OCI-M2 (cell line): ENCODE measurements at regions not wholly inside any gene's neighbourhood (a gene's known extent, or its start where the extent isn't known, plus 50 kb on each side); places are given as distances from the start of the nearest gene placed in this dataset.

ENCODE experiments used
- DNase-seq: peaks from one replicate; lab custom pipeline; 2025; ENCODE audit not compliant: unreplicated experiment; lab: John Stamatoyannopoulos, UW

DNA sequence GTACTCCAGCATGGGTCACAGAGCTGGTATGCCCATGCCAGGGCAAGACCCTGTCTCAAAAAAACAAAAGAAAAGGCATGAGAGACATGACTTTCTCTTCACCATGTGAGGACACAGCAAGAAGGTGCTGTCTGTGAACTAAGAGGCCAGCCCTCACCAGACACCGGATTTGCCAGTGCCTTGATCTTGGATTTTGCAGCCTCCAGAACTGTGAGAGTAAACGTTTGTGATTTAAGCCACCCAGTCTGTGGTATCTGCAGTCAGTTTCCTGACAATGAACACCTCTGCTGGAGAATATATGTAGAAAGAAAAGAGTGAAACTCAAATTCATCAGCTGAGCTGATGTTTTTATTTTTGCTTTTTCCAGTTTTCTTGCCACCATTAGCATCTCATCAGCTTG, 166.3 kb upstream of the RAB4A start:
- DNase-seq = no peak

DNA sequence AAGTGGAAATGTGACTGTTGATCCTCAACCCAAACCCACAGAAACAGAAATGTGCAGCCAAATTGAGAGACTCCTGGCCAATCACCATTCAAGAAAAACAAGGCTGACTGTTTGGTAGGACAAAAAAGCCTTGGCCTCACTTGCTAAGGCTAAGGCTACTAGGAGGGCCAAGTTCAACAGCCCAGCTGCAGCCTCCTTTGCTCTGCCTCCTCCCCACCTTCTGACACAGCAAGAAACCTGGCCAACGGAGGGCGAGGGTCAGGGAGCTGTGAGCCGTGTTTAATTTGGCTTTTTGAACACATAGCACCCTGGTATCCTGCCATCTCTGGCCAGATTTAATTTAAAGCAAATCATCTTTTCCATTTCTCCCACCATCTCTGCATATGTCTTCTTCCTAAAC, 165.8 kb upstream of the RAB4A start:
- DNase-seq = no peak

DNA sequence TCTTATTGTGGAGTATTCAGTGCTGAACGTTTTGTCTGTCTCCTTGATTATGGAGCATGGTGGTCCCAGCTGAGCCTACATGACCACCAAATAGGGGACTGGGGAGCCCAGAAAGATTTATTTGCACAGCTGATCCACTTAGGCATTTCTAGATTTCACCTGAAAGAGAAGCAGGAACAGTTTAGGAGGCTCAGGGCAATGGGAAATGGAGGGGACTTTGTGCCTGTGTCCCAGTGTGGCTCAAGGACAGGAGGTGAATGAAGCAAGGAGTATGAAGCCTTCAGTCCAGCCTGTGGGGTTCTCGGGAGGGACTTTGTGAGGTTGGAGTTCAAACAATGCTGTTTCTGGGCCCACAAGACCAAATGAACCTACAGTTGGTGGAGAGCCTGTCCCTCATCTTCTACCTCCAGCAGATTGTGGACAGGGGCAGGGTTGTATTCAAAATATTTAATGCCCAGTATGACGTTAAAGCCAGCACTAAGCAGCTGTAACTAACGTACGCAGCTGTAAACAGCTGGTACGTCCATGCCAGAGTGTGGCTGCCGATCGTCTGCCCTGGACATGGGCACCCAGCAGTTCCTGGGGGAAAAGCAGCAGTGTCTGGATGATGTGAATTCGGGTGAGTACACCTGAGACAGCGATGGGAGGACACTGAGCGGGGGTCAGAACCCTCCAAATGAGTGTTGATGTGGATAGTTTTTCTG, 164.9 kb upstream of the RAB4A start:
- DNase-seq = no peak

DNA sequence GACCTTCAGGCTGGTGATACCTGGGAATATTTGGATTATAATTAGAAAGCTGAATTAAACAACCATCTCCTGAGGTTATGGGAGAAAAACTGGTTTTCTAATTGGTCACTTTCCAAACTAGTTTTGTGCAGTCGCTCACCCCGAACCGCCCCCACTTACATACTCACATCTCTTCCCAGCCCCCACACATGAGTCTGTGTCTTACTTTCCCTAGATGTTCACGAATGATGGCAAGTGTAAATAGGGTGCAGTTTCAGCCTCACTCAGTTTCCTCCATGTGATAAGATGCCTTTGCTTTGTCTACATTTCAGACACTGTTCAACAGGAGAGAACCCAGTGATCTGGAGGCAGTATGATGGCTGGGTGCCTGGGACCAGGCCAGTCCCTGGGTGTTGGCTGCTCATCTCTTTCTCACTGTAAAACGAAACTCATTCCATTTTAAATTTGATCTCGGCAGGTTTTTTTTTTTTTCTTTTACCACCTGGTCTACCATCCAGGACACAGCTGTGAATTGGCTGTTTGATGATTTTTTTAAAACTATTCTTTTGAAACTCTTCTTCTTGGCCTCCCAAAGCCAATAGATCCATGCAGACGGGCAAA, 164.3 kb upstream of the RAB4A start:
- no peak for DNase-seq

DNA sequence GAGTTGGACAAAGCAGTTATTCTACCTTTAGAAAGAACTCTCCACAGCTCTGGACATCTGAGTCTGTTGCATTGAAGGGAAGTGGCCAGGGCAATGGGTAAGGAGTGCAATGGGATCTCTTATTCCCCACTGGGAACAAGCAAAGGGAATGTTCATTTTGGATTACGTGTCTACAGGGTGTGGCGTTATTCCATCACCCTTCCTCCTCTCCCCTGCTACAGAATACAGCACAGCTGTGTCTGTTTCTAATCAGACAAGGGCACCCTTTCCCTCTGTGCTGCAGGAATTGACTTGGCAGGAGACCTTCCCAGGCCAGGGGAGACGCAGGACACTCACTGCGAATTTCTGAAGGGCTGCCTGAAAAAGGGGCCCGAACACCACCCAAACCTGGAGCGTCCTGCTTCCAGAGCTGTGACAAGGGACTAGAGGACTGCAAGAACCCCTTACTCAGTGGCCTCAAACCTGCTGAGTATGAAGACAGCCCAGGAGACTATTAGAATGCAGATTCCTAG, 163.6 kb upstream of the RAB4A start:
- no peak for DNase-seq

DNA sequence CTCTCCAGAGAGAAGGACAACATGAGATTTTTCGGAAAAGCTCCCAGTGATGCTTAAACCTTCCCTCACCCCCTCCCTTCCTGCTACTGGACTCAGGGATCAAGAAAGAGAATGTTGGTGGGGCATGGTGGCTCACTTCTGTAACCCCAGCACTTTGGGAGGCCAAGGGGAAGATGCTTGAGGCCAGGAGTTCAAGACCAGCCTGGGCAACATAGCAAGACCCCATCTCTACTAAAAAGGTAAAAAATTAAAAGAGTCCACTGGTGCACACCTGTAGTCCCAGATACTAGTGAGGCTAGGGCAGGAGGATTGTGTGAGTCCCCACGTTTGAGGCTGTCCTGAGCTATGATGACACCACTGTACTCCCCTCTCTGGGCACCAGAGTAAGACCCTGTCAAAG, 162.9 kb upstream of the RAB4A start:
- DNase-seq = no peak

DNA sequence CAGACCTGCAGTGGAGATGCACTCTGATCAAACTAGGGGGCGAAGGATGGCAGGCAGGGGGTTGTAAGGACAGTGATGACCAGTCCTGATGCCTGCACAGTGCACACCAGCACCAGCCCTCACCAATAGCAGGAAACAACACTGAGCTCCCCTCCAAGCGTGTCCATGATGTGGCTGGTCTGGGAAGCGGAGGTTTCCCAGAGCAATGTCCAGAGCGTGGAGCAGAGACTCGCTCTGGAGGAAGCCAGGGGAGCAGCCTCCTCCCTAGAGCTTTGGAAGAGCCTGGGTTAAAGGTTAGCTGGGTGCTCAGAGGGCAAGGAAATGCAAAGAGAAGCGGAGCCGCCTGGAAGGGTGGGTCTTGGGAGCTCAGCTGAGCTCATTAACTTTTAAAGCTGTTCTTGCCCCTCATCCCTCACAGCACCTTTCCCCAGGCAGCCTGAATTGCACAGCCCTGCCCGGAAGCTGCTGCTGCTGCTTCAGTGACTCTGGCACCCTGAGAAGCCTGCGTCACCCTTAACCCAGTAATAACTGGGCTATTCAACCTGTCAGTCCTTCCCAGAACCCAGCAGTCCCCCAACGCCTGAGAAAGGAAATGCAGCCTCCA, 162.2 kb upstream of the RAB4A start:
- DNase-seq = no peak

DNA sequence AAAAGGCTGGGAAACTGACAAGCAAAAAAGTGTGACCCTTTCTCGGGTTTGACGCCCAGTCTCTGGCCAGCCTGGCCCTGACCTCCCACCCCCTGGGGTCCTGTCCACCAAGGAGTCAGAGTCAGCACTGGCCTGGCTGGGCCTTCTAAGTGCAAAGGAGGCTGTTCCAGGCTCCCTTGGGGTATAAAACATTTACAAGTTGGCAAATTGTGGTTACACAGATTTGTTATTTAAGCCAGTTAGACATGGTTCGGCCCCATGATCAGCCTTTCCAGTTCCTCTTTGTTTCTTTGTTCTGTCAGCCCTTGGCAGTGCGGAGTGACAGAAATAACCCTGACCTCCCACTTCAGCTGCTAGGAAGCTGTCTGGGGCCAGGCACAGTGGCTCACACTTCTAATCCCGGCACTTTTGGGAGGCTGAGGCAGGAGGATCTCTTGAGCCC, 161.6 kb upstream of the RAB4A start:
- no peak for DNase-seq

DNA sequence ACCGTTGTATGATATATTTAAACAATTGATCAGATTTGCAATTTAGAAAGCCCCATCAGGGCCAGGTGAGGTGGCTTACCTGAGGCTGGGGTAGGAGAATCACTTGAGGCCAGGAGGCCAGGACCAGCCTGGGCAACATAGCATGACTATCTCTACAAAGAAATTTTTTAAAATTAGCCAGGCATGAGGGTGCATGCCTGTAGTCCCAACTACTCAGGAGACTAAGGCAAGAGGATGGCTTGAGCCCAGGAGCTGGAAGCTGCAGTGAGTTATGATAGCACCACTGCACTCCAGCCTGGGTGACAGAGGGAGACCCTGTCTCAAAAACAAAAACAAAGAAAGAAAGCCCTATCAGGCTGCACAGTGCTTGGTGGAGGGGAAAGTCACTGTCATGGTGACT, 159.9 kb upstream of the RAB4A start:
- no peak for DNase-seq

DNA sequence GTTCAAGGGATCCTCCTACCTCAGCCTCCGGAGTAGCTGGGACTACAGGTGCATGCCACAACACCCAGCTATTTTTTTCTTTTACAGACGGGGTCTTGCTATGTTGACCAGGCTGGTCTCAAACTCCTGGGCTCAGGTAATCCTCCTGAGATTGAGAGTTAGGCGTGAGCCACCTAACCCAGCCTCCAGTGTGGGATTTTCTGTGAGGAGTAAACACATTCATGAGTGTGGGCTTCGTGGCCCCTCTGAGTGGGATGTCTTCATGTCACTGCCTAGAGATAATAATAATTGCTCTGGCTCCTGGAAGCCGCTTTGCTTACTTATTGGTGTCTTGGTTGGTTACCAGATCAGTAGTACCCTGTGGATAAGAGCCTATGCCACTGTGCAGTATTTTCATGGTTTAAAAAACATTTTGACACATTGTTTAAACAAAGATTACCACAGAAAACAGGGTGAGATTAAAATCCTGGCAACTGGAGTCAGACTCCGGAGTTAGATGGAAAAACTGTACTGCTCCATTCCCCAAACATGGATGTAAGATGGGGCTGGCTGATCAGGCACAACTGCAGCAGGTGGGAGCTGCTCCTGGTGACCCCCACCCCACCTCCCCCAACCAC, 159.1 kb upstream of the RAB4A start:
- DNase-seq = no peak

DNA sequence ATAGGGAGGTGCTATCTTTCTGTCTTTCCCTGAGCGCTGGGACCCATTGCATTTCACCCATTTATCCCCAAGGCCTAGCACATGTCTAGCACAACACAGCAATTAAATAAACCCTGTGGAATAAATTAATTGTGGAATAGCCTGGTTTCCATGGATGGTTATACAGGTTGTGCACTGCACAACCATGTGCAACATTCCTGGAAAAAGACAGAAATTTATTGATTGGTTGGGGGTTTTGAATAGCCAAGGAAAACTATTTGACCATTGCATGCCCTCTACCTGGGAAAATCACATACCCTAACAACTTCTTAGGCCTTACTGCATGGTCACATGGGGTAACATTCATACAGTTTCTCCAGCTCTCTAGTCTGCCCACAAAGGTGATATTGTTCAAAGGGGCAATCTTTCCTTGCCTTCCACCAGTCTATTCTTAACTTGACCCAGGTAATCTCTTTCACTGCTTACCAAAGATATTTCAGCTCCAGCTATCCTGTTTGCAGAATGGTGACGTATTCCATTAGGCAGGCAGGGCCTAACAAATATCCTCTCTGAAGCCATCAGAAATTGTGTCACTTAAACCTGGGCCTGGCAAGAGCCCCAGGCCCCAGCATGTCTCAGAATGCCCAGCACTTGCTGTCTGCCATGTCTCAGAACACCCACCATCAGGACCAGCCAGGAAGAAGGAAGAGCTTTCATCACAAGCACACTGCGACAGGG, 157.9 kb upstream of the RAB4A start:
- DNase-seq = no peak

DNA sequence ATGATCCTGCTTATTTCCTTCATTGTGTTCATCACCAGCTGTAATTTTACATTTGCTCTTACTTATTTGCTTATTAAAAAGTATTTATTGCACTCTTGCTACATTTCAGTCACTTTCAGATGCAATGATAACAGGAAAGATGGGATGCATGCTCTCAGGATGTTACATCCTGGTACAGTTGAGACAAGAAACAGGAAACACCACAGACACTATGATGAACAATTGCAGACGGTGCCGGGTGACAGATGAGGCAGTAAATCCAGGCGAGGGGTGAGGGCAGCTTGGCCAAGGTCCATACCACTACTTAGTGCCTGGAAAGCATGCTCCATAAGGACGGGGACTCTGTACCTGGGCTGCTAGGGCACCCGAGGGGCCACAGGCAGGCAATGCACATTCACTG, 156.6 kb upstream of the RAB4A start:
- no peak for DNase-seq

DNA sequence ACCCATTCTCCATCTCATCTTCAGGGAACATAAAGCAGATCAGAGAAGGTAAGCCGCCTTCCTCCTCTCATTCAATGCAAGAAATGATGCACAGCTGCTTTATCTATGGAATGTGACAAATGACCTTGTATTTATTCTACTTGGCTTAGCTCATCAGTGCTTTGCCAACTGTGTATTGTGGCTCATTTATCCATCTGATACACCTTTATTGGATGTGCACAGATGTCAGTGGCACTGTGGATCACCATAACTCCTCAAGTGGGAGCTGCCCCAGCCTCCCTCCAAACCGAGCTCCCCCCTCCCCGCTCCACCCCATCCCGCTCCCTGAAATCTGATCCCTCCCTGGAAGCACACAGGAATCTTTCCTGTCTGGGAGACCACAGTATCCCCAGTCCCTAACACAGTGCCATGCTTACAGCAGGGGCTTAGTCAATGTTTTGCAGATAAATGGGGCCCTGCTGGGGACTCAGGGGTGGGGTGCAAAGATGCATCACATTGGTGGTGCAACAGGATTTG, 156.0 kb upstream of the RAB4A start:
- no peak for DNase-seq

DNA sequence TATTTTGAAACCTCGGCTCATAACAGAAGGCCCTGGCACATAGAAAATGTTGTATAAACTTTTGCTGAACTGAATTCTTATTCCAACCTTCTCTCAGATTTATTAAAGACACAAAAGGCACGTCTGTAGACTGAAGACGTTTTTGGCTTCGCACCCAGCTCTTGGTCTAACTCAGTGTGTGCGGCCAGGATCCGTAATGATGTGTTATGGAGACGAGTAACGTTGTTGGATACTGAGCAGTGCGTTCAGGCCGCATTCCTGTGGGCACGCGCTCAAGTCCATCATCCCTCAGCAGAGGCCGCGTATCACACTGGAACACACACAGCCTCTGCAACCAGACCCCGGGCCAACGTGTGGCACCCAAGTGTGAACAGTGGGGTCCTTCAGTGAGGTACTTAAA, 154.8 kb upstream of the RAB4A start:
- DNase-seq = no peak

DNA sequence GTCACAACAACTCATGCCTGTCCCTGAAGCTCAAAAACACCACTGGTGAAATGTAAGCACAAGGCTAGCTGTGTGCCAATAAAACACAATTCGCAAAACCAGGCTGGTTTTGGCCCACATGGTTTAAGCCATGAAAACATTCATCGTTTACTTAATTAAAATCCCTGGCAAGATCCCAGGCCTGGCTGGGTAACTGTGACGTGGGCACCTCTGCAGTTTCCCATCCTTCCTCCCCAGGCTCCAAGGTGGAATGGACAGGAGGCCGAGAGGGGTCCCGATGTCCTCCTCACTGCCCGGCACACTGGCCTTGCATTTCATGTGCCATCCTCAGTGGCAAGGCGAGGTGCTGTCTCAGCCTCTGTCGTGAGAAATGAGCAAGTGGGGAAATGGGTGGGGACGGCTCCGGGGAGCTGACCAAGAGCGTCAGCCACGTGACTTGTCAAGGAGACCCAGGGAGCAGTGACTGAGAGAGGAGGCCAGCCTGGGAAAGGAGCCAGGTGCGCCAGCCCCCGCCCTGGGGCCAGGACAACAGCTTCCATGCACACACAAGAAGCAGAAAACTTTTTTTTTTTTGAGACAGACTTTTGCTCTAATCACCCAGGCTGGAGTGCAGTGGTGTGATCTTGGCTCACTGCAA, 153.1 kb upstream of the RAB4A start:
- DNase-seq = no peak

DNA sequence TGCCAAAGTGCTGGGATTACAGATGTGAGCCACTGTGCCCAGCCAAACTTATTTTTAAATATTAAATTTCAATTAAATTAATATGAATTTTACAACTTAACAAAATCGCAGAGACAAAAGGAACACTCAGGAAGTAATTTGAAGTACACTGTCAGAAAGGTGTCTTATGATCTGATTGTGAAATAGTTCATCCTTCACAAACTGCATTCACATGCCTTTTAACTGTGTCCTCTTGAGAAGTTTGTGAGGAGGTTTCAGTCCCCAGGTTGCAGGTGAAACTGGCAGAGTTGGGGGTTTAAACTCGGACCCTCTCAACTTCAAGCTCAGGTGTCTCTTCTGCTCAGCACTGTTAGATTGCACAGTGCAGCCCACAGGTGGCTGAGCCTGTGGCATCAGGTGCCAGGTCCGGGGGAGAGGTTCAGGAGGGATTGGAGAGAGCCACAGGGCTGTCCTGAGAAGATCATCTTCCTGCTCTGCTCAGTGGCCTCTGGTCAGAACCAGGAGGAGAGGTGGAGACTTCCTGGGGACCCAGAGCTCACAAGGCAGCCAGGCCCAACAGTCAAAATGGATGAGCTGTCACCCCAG, 152.3 kb upstream of the RAB4A start:
- DNase-seq = no peak

DNA sequence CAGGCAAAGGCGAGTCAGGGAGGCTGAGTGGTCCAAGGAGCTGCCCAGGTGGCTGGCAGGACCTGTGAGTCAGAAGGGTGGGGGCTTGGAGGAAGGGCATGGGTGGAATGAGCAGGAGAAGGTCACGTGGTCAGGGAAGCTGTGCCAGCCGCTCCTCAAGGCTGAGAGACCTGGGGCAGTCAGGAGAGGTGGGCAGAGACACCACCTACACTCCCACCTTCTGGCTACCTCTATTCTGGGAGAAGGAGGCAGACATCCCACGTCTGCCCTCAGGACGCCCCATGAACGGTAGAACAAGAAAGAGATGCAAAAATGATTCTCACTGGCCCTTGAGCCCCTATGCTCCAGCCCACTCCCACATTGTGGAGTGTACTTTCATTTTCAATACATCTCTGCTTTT, 151.8 kb upstream of the RAB4A start:
- DNase-seq = no peak

DNA sequence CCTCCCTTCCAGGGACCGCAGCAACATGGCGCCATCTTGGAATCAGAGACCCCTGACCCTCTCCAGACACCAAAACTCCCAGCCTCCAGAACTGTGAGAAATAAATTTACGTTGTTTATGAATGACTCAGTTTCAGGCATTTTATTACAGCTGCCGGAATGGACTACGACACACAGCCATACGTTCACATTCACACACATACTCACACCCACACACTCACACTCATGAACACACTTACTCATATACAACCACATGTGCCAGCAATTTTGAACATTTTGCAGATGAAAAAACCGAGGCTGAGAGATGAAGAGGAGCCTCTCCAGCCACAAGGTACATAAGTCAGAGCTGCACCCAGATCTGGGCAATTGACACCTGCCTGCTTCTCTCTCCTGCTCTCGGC, 151.0 kb upstream of the RAB4A start:
- DNase-seq = no peak

DNA sequence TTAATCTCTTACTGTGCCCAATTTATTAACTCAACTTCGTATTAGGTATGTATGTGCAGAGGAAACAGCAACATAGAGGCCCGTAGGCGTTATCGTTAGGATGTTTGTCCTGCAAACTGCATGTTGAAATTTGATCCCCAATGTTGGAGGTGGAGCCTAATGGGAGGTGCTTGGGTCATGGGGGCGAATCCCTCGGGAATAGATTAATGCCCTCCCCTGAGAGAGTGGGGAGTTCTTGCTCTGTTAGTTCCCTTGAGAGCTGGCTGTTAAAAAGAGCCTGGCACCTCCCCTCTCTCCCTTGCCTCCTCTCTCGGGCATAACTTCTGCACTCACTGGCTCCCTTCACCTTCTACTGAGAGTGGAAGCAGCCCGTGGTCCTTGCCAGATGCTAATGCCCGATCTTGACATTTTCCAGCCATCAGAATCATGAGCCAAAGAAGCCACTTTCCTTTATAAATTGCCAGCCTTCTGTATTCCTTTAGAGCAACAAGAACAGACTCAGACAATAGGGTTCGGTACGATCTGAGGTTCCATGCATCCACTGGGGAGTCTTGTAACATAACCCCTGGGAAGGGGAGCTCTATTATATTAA, 149.0 kb upstream of the RAB4A start:
- DNase-seq = no peak

DNA sequence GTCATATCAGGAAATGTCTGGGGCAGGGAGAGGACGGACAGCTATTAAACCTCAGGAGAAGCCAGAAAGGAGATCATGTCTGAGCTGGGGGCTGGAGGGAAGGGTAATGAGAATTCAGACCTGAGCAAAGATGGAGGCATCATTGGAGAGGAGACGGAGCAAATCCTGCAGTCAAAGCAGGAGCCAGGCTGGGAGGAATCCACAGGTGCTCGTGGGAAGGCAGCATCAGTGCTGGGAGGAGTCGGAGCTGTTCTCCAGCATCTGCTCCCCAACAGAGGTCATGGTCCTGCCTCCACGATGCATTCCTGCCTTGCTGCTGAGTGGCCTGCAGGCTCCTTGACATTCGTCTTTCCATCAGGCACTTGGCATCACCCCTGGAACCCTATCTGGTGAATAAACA, 148.3 kb upstream of the RAB4A start:
- DNase-seq = no peak
